ENCODE measurements at regions not wholly inside any gene's neighbourhood (a gene's known extent, or its start where the extent isn't known, plus 50 kb on each side); places are given as distances from the start of the nearest gene placed in this dataset.

DNA sequence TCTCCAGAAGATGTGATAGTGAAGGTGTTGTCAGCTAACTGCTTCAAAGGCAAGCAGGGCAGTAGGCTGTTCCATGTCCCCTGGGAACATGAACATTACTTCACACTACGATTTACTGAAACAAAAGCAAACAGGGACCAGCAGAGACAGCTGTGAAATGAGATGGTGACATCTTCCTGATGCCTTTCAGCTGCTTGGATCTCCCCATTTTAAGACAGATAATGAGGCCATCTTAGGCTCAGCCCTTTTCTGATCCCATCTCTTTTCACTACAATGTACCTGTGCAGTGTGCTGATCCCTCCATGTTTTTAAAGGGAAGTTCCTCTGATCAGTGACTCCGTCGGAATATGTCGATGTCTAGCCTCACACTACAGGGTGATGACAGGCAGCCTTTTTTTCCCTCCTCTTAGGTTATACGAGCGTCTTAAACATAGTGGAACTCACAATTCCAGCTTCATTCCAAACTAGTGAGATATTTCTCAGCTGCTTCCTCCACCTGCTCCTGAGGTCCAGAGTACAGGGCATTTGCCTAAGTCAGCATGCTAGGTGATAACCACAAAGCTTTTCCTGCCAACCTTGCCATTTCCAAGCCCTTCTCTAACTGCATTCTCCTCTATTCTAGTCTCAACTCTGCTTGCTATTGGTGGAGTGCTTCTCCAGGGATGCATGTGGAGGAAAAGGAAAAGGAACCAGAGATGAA, 87.6 kb upstream of the EGLN3 start:
- H3K4me3 Mint-ChIP-seq, result no peak overlapping the region
- H3K27me3 Mint-ChIP-seq, result no peaks in the 10 kb centered on the region
- no peak for DNase-seq (ENCODE audit: extremely low spot score, unreplicated experiment)
- H3K4me1 Mint-ChIP-seq (ENCODE audit: unreplicated experiment), result no peaks in the 10 kb centered on the region
- TF ChIP-seq, protein P1, sequence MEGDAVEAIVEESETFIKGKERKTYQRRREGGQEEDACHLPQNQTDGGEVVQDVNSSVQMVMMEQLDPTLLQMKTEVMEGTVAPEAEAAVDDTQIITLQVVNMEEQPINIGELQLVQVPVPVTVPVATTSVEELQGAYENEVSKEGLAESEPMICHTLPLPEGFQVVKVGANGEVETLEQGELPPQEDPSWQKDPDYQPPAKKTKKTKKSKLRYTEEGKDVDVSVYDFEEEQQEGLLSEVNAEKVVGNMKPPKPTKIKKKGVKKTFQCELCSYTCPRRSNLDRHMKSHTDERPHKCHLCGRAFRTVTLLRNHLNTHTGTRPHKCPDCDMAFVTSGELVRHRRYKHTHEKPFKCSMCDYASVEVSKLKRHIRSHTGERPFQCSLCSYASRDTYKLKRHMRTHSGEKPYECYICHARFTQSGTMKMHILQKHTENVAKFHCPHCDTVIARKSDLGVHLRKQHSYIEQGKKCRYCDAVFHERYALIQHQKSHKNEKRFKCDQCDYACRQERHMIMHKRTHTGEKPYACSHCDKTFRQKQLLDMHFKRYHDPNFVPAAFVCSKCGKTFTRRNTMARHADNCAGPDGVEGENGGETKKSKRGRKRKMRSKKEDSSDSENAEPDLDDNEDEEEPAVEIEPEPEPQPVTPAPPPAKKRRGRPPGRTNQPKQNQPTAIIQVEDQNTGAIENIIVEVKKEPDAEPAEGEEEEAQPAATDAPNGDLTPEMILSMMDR (conservative IDR thresholded peaks at IDR 0.05), result no peak
- peaks cover 2% of the 10 kb centered on the region for H3K9me3 Mint-ChIP-seq
- no peak overlapping the region for H3K27ac Mint-ChIP-seq
- no peaks in the 10 kb centered on the region for H3K36me3 Mint-ChIP-seq

DNA sequence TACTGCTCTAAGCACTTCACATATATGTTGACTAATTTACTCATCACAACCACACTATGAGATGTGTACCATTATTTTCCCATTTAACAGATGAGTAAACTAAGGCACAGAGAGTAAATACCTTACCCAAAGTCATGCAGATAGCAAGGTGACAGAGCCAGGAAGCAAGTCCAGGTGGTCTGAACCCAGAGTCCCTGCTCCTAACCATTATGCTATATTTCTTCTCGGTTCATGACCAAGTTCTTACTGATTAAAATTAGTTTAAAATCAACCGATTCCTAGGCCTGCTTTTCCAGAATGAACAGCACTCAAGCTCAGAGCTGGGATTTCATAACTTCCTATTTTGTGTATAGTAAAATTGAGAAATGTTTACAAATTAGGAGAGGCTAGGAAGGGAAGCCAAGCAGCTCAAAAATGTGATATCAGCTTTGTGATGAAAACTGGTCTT, 85.5 kb upstream of the EGLN3 start:
- H3K9me3 Mint-ChIP-seq, result no peaks in the 10 kb centered on the region
- H3K4me3 Mint-ChIP-seq, result no peak overlapping the region
- TF ChIP-seq, protein P1 (conservative IDR thresholded peaks at IDR 0.05), result no peak
- H3K36me3 Mint-ChIP-seq, result no peaks in the 10 kb centered on the region
- no peak for DNase-seq (ENCODE audit: extremely low spot score, unreplicated experiment)
- H3K27ac Mint-ChIP-seq, result no peak overlapping the region
- no peaks in the 10 kb centered on the region for H3K27me3 Mint-ChIP-seq
- peaks cover 7% of the 10 kb centered on the region for H3K4me1 Mint-ChIP-seq (ENCODE audit: unreplicated experiment)

DNA sequence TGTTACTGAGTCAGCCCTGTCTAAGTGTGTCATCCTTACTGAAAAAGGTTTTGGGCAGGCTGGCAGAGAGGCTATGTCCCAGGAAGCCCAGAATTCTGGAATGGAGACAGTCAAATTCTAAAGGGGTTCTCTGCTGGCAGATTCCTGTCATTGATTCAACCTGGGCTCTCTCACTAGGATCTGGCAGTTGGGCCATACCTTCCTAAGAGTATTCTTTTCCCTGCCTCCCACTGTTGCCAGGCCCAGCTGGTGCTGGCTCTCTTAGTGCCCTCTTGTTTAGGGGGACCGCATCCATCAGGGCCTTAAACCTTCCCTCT, 85.0 kb upstream of the EGLN3 start:
- no peak for DNase-seq (ENCODE audit: extremely low spot score, unreplicated experiment)
- H3K36me3 Mint-ChIP-seq, result no peaks in the 10 kb centered on the region
- H3K4me1 Mint-ChIP-seq (ENCODE audit: unreplicated experiment), result peaks cover 11% of the 10 kb centered on the region
- no peaks in the 10 kb centered on the region for H3K27me3 Mint-ChIP-seq
- TF ChIP-seq, protein P1 (conservative IDR thresholded peaks at IDR 0.05), result no peak
- H3K9me3 Mint-ChIP-seq, result no peaks in the 10 kb centered on the region
- H3K4me3 Mint-ChIP-seq, result no peak overlapping the region
- no peak overlapping the region for H3K27ac Mint-ChIP-seq

DNA sequence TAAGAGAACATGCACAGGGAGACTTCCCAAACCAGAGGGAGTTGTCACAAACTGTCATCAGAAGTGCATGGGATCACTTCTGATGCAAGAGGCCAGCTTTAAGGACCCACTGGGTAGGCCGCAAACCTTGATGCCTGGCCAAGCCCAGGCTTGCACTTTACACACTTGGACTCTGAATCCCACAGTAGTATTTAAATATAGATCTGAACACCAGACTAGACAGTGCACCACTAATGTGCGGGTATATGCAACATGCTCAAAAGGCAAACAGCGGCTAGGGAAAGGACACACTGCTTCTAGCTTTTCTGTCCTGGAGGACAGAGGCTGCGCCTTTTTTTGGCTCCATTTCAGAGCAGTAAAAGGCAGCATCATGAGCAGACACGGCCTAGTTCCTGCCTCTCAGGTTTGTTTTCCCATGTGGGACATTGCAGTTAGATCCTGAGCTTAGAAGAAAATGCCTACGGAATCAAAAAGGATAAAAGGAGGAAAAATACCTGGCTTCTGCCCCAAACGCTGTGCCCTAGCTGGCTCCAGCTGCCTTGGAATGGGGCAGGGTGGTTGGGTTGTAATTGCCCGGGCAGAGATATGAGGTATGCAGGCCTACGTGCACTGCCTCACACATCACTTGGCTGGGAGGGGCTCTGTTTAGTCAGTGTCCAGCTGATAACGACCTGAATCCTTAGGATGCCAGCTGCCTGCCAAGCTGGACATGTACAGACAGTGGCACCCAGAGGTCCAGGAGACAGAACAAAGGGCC, 84.5 kb upstream of the EGLN3 start:
- no peaks in the 10 kb centered on the region for H3K36me3 Mint-ChIP-seq
- no peaks in the 10 kb centered on the region for H3K9me3 Mint-ChIP-seq
- H3K27me3 Mint-ChIP-seq, result no peaks in the 10 kb centered on the region
- no peak overlapping the region for H3K27ac Mint-ChIP-seq
- no peak for DNase-seq (ENCODE audit: extremely low spot score, unreplicated experiment)
- H3K4me3 Mint-ChIP-seq, result no peak overlapping the region
- peaks cover 14% of the 10 kb centered on the region for H3K4me1 Mint-ChIP-seq (ENCODE audit: unreplicated experiment)
- TF ChIP-seq, protein P1 (conservative IDR thresholded peaks at IDR 0.05), result no peak

DNA sequence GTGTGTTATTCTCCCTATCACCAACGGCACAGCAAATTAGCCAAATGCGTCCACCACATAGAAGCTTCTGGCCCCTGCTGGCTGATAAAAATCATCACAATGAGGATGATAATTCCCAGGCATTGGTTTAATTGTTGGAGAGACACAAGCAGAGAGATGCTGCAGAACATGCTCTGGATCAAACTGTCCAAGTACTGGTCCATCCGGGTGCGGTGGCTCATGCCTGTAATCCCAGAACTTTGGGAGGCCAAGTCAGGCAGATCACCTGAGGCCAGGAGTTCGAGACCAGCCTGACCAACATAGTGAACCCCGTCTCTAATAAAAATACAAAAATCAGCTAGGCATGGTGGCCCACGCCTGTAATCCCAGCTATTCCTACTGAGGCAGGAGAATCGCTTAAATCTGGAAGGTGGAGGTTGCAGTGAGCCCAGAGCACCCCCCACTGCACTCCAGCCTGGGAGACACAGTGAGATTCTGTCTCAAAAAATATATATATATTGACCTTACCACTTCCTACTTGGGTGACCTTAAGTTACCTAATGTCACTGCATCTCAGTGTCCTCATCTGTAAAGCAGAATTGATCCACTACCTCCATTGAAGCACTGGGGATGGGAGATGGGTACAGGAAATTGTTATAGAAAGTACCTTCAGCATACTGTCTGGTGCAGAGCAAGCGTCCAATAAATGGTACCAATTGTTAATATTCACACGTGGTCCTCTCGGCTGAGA, 83.7 kb upstream of the EGLN3 start:
- peaks cover 16% of the 10 kb centered on the region for H3K4me1 Mint-ChIP-seq (ENCODE audit: unreplicated experiment)
- no peaks in the 10 kb centered on the region for H3K27me3 Mint-ChIP-seq
- H3K4me3 Mint-ChIP-seq, result no peak overlapping the region
- no peak overlapping the region for H3K27ac Mint-ChIP-seq
- TF ChIP-seq, protein P1 (conservative IDR thresholded peaks at IDR 0.05), result no peak
- DNase-seq (ENCODE audit: extremely low spot score, unreplicated experiment), result no peak
- H3K36me3 Mint-ChIP-seq, result no peaks in the 10 kb centered on the region
- H3K9me3 Mint-ChIP-seq, result no peaks in the 10 kb centered on the region
